Stimulated activated naive CD4-positive, alpha-beta T cell (primary cell): ENCODE measurements at regions not wholly inside any gene's neighbourhood (a gene's known extent, or its start where the extent isn't known, plus 50 kb on each side); places are given as distances from the start of the nearest gene placed in this dataset.

Experiments used
- DNase-seq, 6 experiments: peaks; one replicate each; lab custom pipeline; 2025; lab: John Stamatoyannopoulos, UW

DNA sequence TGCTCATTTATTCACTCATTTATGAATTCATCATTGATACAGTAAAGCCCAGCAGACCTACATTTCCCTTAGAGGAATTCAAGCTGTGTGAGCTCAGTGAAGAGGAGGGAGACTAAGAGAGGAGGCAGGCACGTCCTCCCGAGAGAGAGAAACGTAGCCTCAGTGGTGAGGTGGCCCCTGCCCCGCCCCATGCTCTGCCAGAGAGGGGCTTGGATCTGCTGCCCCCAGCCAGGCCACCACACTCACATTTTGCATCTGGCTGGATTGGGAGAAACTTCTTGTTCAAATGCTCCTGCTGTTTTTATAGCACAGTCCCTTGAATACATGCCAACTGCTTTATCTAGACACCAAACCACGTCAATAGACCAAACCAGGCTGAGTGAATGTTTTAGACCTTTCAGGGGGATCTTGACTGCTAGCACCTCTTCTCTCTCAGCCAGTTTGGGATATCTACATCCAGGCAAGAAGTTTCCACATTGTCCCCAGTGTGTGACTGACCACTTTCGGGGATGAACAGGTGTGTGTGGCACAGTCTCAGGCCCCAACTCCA is 67.7 kb upstream of the AJAP1 start:
- DNase-seq = no peak

- DNase-seq = no peak
These were observed 66.7 kb upstream of the AJAP1 start for GRCh38 chr1:4587721-4588120.

DNA sequence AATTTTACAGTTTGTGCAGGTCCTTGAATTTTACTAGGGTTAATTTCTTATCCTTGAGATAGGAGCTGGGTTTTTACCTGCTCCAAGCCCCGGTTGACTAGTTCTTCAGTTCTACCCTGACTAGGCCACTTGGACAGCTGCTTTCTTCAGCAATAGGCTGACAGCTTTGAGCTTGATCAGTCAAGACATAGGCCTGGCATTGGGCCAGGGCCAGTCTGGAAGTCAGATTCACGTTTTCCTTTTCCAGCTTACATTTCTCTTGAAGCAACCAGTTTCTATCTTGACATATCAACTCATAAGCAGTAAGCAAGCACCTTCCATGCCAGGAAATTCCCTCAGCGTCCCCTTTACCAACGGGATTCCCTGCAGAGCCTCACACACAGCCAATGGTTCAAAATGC is 63.7 kb upstream of the AJAP1 start:
- no peak for DNase-seq

GRCh38 chr1:4591926-4592325 is 62.5 kb upstream of the AJAP1 start:
- DNase-seq = no peak

DNA sequence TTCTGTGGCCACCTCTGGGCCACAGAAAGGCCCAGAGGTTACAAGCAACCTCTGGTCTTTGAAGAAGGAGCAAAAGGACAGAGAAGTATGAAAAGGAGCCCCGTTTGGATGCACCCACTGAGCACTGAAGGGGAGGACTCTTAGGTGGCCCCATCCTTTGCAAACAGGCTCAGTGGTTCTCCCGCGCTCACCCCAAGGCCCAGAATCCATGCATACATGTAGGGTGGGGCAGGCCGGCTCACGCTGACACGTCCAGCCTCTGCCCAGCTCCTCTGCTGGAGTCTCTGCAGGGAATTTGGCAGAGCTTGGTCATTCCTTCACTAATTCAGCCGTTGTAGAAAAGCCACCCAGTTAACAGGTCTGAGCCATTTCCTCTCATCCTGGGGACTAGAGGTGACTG is 61.3 kb upstream of the AJAP1 start:
- no peak for DNase-seq

DNA sequence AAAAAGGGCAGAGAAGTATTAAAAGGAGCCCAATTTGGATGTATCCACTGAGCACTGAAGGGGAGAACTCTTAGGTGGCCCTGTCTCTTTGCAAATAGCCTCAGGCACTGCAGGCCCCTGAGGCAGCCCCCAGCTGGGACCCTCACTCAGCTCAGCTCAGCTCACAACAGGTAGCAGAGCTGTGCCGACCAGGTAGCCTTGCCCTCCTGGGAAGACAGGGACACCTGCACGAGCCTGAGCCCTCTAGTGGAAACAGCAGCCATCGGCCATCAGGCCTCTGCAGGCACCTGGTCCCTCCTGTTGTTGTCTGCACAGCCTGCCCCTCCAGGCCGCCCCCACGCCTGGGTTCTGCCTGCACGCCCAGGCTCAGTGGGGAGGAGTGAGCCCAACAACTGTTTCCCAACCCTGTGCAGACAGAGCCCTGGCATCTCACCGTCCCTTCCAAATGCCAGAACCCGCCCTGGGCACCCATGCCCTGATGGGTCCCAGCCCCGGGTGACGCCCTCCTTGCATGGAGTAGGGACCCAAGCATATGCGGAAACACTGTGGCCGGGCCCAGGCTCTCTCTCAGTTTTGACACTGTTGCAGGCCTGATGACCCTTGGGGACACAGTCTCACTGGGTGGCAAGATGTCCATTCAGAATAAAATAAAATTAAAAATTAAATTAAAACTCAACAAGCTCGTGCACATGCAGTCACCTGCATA is 60.0 kb upstream of the AJAP1 start:
- DNase-seq = no peak

- DNase-seq = no peak
These were observed 58.8 kb upstream of the AJAP1 start for GRCh38 chr1:4595341-4596225.

DNA sequence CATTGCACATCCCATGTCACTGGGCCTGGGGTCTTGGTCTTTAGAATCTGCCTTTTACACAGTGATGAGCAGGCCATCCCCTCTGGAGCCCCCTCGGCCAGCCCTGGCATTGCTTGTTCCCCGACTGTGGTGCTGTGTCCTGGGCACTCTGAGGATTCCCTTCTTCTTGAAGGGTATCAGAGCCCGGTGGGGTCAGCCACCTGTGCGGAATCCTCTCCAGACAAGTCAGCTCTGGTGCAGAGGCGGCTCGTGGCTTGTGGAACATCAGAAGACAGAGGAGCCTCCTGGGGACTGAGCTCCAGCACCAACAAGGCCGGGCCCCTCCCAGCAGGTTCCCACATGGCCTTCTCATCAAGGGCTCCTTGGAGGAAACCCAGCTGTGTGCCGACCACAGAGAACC is 57.9 kb upstream of the AJAP1 start:
- no peak for DNase-seq

- no peak for DNase-seq
These were observed 57.4 kb upstream of the AJAP1 start for GRCh38 chr1:4597020-4597419.

DNA sequence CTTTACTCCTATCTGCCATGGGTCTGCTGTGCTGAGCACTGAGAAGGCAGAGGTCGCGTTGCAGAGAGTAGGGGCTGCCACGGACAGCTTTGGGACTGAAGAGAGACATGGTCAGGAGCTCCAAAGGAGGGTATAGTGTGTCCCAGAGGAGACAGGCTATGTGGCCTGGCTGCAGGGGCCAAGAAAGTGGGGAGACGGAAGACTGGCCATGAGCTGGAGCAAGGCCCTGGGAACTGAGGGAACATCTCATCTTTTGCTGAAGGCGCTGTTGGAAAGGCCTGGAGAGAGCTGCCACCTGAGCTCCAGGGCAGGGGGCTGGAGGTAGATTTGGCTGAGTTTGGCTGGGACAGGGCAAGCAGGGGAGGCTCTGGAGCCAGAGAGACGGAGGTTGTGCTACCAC is 55.8 kb upstream of the AJAP1 start:
- DNase-seq = no peak

GRCh38 chr1:4599521-4599920 is 54.9 kb upstream of the AJAP1 start:
- DNase-seq = no peak

DNA sequence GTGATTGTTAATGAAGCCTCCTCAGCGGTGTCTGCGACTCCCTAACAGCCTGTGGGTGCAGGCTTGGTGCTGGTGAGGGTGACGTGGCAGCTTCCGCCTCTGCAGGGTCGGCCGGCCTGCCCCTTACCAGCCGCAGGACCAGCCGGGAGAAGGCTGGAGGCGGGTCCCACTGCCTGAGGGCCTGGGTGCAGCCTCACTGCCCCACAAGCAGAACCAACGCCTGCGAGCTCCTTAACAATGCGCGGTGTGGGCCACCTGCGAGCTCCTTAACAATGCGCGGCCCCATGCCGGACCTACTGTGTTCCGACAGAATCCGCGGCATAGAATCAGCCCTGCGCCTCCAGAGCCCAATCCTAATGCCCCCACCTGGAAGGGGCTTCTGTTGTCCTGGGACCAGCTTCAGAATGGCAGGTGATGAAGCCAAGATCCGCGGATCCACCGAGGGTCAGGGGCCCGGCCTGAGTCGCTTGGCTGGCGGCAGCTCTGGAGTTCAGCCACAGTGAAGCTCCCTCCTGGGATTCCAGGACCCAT is 54.4 kb upstream of the AJAP1 start:
- DNase-seq = no peak

GRCh38 chr1:4600615-4601460 is 53.6 kb upstream of the AJAP1 start:
- DNase-seq = no peak

DNA sequence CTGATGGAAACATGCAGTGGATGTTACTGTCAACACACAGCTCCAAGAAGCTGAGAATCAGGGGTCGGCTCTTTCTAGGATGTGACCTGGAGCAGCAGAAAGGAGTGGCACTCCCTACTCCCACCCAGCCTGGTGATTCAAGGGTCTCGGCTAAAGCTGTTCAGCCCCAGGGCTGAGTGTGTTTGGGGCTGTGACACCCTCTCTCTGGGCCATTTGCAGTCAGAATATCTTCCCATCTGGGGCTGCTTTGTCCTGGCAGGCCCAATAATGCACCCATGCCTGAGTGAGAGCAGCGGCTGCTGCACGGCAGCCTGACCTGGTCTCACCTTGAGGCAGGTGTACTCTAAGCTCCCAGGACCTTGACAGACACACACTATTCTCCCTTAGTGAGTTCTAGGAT is 52.5 kb upstream of the AJAP1 start:
- DNase-seq = no peak

DNA sequence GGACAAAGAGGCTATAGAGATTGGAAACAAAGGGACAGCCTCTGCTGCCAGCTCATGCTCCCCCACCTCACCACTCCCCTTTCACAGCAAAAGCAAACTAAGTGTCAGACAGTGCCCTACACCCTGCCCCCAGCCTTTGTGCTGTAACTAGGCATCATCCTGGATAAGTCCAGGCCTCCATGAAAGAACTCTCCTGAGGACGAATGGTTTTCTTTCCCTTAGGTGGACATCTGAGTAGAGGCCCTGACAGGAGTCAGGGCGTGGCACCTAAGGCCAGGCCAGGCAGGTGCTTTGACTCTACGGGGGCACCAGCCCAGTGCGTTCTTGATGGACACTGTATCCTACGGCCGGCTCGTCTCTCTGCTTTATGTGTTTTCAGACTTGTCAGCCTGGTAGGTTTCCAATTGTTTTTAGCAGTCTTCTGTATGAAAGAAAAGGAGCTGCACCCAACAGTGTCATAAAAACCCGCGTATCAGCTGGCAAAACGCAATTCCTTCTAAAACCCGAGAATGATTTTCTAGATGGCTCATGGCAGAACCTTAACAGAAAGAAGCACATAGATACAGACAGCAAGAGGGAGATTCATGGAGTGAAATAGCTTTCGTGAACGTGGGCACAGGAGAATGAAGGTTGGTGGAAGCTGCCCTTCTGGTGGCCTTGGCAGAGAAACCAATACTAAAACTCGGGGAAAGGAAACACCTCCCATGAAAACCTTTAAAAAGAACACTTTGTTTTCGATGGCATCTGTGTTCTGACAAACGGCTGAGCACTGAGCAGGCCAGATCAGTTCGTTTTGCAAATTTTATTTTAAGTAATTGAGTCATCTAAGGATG is 51.7 kb upstream of the AJAP1 start:
- no peak for DNase-seq

DNA sequence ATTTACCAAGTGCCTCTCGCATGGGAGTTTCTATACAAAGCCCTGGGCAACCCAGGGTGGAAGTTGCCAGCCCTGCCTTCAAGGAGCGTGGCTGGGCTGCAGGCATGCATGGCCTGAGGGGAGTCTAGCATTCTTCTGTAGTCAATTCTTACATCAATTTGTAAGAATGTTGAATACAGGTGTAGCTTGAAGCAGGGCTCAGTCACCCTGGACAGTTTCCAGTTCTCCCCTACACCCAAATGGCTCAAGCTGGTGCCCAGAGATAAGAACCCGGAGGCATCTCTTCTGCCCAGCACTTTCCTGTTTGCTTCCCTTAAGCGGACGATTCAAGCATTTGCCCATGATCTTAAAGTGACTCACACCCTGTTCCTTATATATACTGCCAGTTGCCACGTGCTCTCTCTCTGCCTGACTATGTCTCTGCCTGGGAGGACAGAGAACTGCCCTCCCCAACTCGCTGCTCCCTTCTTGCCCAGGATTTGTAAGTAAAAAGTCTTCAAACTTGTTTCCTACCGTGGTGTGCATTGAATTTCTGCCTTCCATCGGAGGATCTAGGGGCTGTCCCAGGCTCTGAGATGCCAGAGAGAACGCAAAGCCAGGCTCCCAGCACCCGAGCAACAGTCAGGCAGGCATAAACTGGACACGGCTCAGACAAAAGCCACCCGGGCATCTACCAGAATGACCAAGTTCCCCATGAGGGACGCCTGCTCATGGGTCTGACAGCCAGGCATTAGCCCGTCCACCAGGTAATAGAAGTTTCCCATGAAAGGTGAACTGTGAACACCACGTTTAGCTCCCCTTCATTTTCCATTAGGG is 50.9 kb upstream of the AJAP1 start:
- no peak for DNase-seq
